Nephron (organoid): ENCODE measurements at regions not wholly inside any gene's neighbourhood (a gene's known extent, or its start where the extent isn't known, plus 50 kb on each side); places are given as distances from the start of the nearest gene placed in this dataset.

Experiments used
- H3K27ac Mint-ChIP-seq, 3 experiments: 2 replicates each; pipeline ENCODE4 v1.8.0; 2020; ENCODE audit warnings: mixed read lengths in 3 of 3, mild to moderate bottlenecking in 2 of 3, moderate library complexity in 1 of 3
- H3K27me3 Mint-ChIP-seq: 2 replicates; pipeline ENCODE4 v1.8.0; 2021; ENCODE audit warnings: low read depth, mild to moderate bottlenecking, moderate library complexity, mixed read lengths
- H3K36me3 Mint-ChIP-seq: 2 replicates; pipeline ENCODE4 v1.8.0; 2020; ENCODE audit warnings: low read depth, mixed read lengths
- H3K4me1 Mint-ChIP-seq: 2 replicates; pipeline ENCODE4 v1.8.0; 2020; ENCODE audit warnings: mixed read lengths
- H3K4me3 Mint-ChIP-seq, 3 experiments: 2 replicates each; pipeline ENCODE4 v1.8.0; 2020; ENCODE audit warnings: mild to moderate bottlenecking in 3 of 3, mixed read lengths in 3 of 3, moderate library complexity in 2 of 3
- H3K9me3 Mint-ChIP-seq: 2 replicates; pipeline ENCODE4 v1.8.0; 2020; ENCODE audit warnings: mixed read lengths
- TF ChIP-seq, protein P1 (sequence below), 3 experiments: fragments of 200-600 bp; sonication (generic); IDR thresholded peaks; one replicate each; pipeline ENCODE4 v1.5.0; 2021; ENCODE audit warnings: antibody characterized with exemption in 3 of 3; ENCODE audit not compliant: unreplicated experiment in 3 of 3

- Mint-ChIP-seq H3K4me1 (no peaks in the 10 kb centered on the region), H3K36me3 (no peaks in the 10 kb centered on the region), H3K27me3 (no peaks in the 10 kb centered on the region), H3K27ac (no peak overlapping the region), H3K9me3 (no peaks in the 10 kb centered on the region), H3K4me3 (no peak overlapping the region)
- TF ChIP-seq, protein P1, sequence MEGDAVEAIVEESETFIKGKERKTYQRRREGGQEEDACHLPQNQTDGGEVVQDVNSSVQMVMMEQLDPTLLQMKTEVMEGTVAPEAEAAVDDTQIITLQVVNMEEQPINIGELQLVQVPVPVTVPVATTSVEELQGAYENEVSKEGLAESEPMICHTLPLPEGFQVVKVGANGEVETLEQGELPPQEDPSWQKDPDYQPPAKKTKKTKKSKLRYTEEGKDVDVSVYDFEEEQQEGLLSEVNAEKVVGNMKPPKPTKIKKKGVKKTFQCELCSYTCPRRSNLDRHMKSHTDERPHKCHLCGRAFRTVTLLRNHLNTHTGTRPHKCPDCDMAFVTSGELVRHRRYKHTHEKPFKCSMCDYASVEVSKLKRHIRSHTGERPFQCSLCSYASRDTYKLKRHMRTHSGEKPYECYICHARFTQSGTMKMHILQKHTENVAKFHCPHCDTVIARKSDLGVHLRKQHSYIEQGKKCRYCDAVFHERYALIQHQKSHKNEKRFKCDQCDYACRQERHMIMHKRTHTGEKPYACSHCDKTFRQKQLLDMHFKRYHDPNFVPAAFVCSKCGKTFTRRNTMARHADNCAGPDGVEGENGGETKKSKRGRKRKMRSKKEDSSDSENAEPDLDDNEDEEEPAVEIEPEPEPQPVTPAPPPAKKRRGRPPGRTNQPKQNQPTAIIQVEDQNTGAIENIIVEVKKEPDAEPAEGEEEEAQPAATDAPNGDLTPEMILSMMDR (IDR thresholded peaks at IDR 0.05; ENCODE audit: unreplicated experiment in 3 of 3), result no peak
These were observed 93.8 kb upstream of the HDAC9 start for GRCh38 chr7:18401757-18402156.

DNA sequence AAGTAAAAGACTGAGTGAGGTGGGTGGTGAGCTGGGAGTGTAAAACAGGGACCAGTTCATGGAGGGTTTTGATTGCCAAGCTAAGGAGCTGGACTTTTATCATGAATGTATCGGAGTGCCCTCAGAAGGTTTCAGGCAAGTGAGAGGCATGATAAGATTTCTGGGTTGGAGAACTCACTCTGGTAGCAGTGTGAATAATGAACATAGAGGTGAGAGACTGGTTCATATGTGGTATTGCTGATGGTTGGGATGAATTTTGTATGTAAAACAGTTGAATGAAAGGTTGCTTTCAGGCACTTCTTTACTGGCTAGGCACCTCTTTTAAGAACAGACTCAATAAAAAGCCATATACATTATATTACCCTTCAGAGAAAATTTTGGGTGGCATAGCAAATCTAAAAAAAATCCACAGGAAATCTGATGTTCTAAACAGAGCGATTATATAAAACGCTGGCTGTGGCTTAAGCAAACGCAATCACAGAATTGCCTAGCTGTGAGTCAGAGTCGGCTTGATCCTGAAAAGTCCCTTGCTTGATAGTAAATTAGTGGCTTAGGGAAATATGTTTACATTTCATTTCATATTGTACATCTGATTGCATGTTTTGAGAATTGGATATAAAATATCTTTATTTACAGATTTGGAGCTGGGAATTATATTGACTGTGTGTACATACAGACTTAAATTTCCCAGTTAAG lies 92.9 kb upstream of the HDAC9 start:
- H3K27ac Mint-ChIP-seq, result no peak overlapping the region

DNA sequence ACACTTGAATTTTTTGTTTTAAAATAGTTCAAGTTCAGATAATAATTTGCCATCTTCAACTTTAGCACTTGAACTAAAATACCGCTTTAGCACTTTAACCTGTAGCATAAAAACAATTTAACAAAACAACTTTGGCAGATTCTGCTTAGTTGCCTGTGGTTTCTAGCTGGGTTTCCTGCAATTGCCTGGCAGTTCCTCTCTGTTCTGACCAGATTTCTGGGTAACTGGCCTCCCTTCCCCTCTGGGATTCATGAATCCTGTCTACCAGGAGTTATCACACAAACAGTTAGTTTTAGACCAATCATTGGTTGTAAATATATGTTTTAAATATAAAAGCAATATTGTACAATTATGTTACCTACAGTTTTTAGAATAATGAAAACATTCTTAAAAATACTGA lies 89.8 kb upstream of the HDAC9 start:
- peaks cover 8% of the 10 kb centered on the region for H3K4me1 Mint-ChIP-seq
- no peaks in the 10 kb centered on the region for H3K36me3 Mint-ChIP-seq
- H3K27me3 Mint-ChIP-seq, result no peaks in the 10 kb centered on the region
- no peak overlapping the region for H3K27ac Mint-ChIP-seq
- no peak overlapping the region for H3K4me3 Mint-ChIP-seq
- H3K9me3 Mint-ChIP-seq, result no peaks in the 10 kb centered on the region
- TF ChIP-seq, protein P1 (IDR thresholded peaks at IDR 0.05; ENCODE audit: unreplicated experiment in 3 of 3), result no peak

More for the DNA sequence above, 92.9 kb upstream of the HDAC9 start:
- no peak overlapping the region for H3K4me3 Mint-ChIP-seq
- no peaks in the 10 kb centered on the region for H3K4me1 Mint-ChIP-seq
- H3K36me3 Mint-ChIP-seq, result no peaks in the 10 kb centered on the region
- TF ChIP-seq, protein P1 (IDR thresholded peaks at IDR 0.05; ENCODE audit: unreplicated experiment in 3 of 3), result no peak
- no peaks in the 10 kb centered on the region for H3K9me3 Mint-ChIP-seq
- H3K27me3 Mint-ChIP-seq, result no peaks in the 10 kb centered on the region

GRCh38 chr7:18407385-18407784 lies 88.2 kb upstream of the HDAC9 start:
- Mint-ChIP-seq H3K4me1 (peaks cover 8% of the 10 kb centered on the region), H3K27me3 (no peaks in the 10 kb centered on the region), H3K4me3 (no peak overlapping the region), H3K36me3 (no peaks in the 10 kb centered on the region), H3K9me3 (no peaks in the 10 kb centered on the region), H3K27ac (no peak overlapping the region)
- TF ChIP-seq, protein P1 (IDR thresholded peaks at IDR 0.05; ENCODE audit: unreplicated experiment in 3 of 3), result no peak

DNA sequence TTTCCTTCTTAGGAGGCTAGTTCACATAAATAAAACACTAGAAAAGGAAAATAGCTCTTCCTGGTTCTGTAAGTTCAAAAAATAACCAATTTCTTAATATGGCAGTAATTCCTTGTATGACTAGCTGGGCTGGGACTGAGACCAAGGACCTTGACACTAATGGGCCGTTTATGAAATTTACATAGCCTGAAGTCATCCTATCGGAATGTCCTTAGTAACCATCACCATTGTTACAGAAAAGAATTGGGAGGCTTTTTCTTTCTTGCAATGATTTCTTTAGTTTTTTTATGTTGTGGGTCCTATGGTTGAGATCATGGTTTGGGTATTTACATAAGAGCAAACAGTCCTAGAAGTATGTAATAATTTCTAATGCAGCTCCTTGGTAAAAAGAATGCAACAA lies 87.1 kb upstream of the HDAC9 start:
- H3K4me1 Mint-ChIP-seq, result peaks cover 8% of the 10 kb centered on the region
- no peak overlapping the region for H3K4me3 Mint-ChIP-seq
- TF ChIP-seq, protein P1 (IDR thresholded peaks at IDR 0.05; ENCODE audit: unreplicated experiment in 3 of 3), result no peak
- no peaks in the 10 kb centered on the region for H3K27me3 Mint-ChIP-seq
- peak overlapping the region in 2 of 3 experiments; percentile 11 to 59 for H3K27ac Mint-ChIP-seq
- no peaks in the 10 kb centered on the region for H3K36me3 Mint-ChIP-seq
- no peaks in the 10 kb centered on the region for H3K9me3 Mint-ChIP-seq

GRCh38 chr7:18408868-18409267 lies 86.7 kb upstream of the HDAC9 start:
- H3K27me3 Mint-ChIP-seq, result no peaks in the 10 kb centered on the region
- no peak overlapping the region for H3K4me3 Mint-ChIP-seq
- no peaks in the 10 kb centered on the region for H3K36me3 Mint-ChIP-seq
- TF ChIP-seq, protein P1 (IDR thresholded peaks at IDR 0.05; ENCODE audit: unreplicated experiment in 3 of 3), result no peak
- H3K9me3 Mint-ChIP-seq, result no peaks in the 10 kb centered on the region
- peaks cover 8% of the 10 kb centered on the region for H3K4me1 Mint-ChIP-seq
- peak overlapping the region in 2 of 3 experiments; percentile 11 to 59 for H3K27ac Mint-ChIP-seq
